Calu3 (cell line): ENCODE measurements at regions not wholly inside any gene's neighbourhood (a gene's known extent, or its start where the extent isn't known, plus 50 kb on each side); places are given as distances from the start of the nearest gene placed in this dataset.
A peak's percentile ranks its signal among the peaks of the same experiment; 100 is the strongest.
"Not testable (repeated sequence)": the region's sequence is repeated elsewhere in the genome, so short reads cannot be mapped to it uniquely, and the experiment has no call there.

ENCODE experiments used
- BruUV-seq: library from RNA; stranded (reverse); fragments of 400-500 nt; replicated peaks from 2 replicates; lab custom pipeline; 2021; lab: Mats Ljungman, UMichigan
- CTCF ChIA-PET: fragments of 300-600 bp; sonication (Branson Sonifier 250); formaldehyde crosslinking; loops from one replicate; lab custom pipeline; 2022; ENCODE audit warnings: antibody characterized with exemption; lab: Charles Lee
- DNase-seq: peaks from one replicate; pipeline ENCODE4 v3.0.0; 2022
- H3K27ac Mint-ChIP-seq: one replicate; pipeline ENCODE4 v1.8.0; 2022; ENCODE audit warnings: mixed read lengths; ENCODE audit not compliant: unreplicated experiment
- H3K27me3 Mint-ChIP-seq: one replicate; pipeline ENCODE4 v1.8.0; 2022; ENCODE audit warnings: mixed read lengths; ENCODE audit not compliant: unreplicated experiment
- H3K36me3 Mint-ChIP-seq: one replicate; pipeline ENCODE4 v1.8.0; 2022; ENCODE audit warnings: mild to moderate bottlenecking, moderate library complexity, mixed read lengths; ENCODE audit not compliant: insufficient read depth, unreplicated experiment
- H3K4me1 Mint-ChIP-seq: one replicate; pipeline ENCODE4 v1.8.0; 2022; ENCODE audit warnings: mild to moderate bottlenecking, low read depth, mixed read lengths; ENCODE audit not compliant: unreplicated experiment
- H3K4me3 Mint-ChIP-seq: one replicate; pipeline ENCODE4 v1.8.0; 2022; ENCODE audit warnings: mild to moderate bottlenecking, low read depth, moderate library complexity, mixed read lengths; ENCODE audit not compliant: unreplicated experiment
- H3K9me3 Mint-ChIP-seq: one replicate; pipeline ENCODE4 v1.8.0; 2022; ENCODE audit warnings: low read depth, mixed read lengths; ENCODE audit not compliant: unreplicated experiment
- CTCF ChIP-seq: fragments of 200-600 bp; IDR thresholded peaks from one replicate; pipeline ENCODE4 v1.8.0; 2022; ENCODE audit warnings: antibody characterized with exemption; ENCODE audit not compliant: unreplicated experiment
- intact Hi-C: fragments of 100-400 bp; cut with micrococcal nuclease; formaldehyde crosslinking; loops from one replicate; pipeline ENCODE4 v1.10.0; 2022; ENCODE audit not compliant: unreplicated experiment

GRCh38 chr9:135412315-135413085, 67.1 kb upstream of the PPP1R26 start:
- not testable (repeated sequence) for H3K9me3 Mint-ChIP-seq, H3K36me3 Mint-ChIP-seq, BruUV-seq, H3K4me1 Mint-ChIP-seq, H3K27ac Mint-ChIP-seq, H3K4me3 Mint-ChIP-seq
- peak; percentile 84 for DNase-seq
- peaks cover 32% of the 10 kb centered on the region for H3K27me3 Mint-ChIP-seq
- intact Hi-C loops = loop anchor here (2.0 kb wide), 1 partner anchor 326 kb away; the partner anchor contains the start of gene OLFM1
- CTCF ChIA-PET = interaction anchor here (0.7 kb wide), 1 partner anchor 46 kb away, joined by 6 read pairs; no protein-coding TSS in a partner anchor
- peak; percentile 96 for TF ChIP-seq CTCF

GRCh38 chr9:135413086-135413375, 66.6 kb upstream of the PPP1R26 start:
- Mint-ChIP-seq H3K9me3 (no peaks in the 10 kb centered on the region), H3K4me1 (no peaks in the 10 kb centered on the region), H3K4me3 (no peak overlapping the region), H3K36me3 (no peaks in the 10 kb centered on the region), H3K27me3 (peaks cover 27% of the 10 kb centered on the region), H3K27ac (no peak overlapping the region)
- TF ChIP-seq CTCF = no peak
- intact Hi-C loops = loop anchor here (2.0 kb wide), 1 partner anchor 326 kb away; the partner anchor contains the start of gene OLFM1
- DNase-seq = no peak
- CTCF ChIA-PET = no interaction called here
- BruUV-seq = no TSS peak

GRCh38 chr9:135413461-135413860, 66.1 kb upstream of the PPP1R26 start:
- CTCF ChIA-PET = no interaction called here
- Mint-ChIP-seq H3K4me3 (no peak overlapping the region), H3K27me3 (peaks cover 26% of the 10 kb centered on the region), H3K4me1 (no peaks in the 10 kb centered on the region), H3K36me3 (no peaks in the 10 kb centered on the region), H3K9me3 (no peaks in the 10 kb centered on the region), H3K27ac (no peak overlapping the region)
- no peak for TF ChIP-seq CTCF
- no peak for DNase-seq
- BruUV-seq = no TSS peak
- intact Hi-C loops = loop anchor here (2.0 kb wide), 1 partner anchor 327 kb away; the partner anchor contains the start of gene OLFM1

GRCh38 chr9:135414293-135414692, 65.3 kb upstream of the PPP1R26 start:
- CTCF ChIA-PET = no interaction called here
- H3K9me3 Mint-ChIP-seq = no peaks in the 10 kb centered on the region
- TF ChIP-seq CTCF = no peak
- H3K27me3 Mint-ChIP-seq = peaks cover 26% of the 10 kb centered on the region
- no peaks in the 10 kb centered on the region for H3K36me3 Mint-ChIP-seq
- DNase-seq = no peak
- no peak overlapping the region for H3K27ac Mint-ChIP-seq
- intact Hi-C loops = no loop called here
- H3K4me1 Mint-ChIP-seq = no peaks in the 10 kb centered on the region
- BruUV-seq = no TSS peak
- H3K4me3 Mint-ChIP-seq = no peak overlapping the region
